IgD-negative memory B cell (primary cell): ENCODE measurements at regions not wholly inside any gene's neighbourhood (a gene's known extent, or its start where the extent isn't known, plus 50 kb on each side); places are given as distances from the start of the nearest gene placed in this dataset.

Experiments
- H3K27ac Mint-ChIP-seq, 3 donors: one replicate each; pipeline ENCODE4 v1.8.0; 2020 to 2022; ENCODE audit warnings: mild to moderate bottlenecking in 3 of 3, mixed read lengths in 3 of 3, moderate library complexity in 1 of 3
- H3K27me3 Mint-ChIP-seq: one replicate; pipeline ENCODE4 v1.8.0; 2021; ENCODE audit warnings: mixed read lengths
- H3K36me3 Mint-ChIP-seq: one replicate; pipeline ENCODE4 v1.8.0; 2020; ENCODE audit warnings: mild to moderate bottlenecking, mixed read lengths
- H3K4me1 Mint-ChIP-seq, 3 donors: one replicate each; pipeline ENCODE4 v1.8.0; 2020 to 2022; ENCODE audit warnings: mixed read lengths in 3 of 3, mild to moderate bottlenecking in 1 of 3
- H3K4me3 Mint-ChIP-seq, 4 donors: one replicate each; pipeline ENCODE4 v1.8.0; 2020 to 2022; ENCODE audit warnings: mild to moderate bottlenecking in 4 of 4, mixed read lengths in 4 of 4, moderate library complexity in 3 of 4
- H3K9me3 Mint-ChIP-seq, 3 donors: one replicate each; pipeline ENCODE4 v1.8.0; 2020 to 2021; ENCODE audit warnings: mixed read lengths in 3 of 3, mild to moderate bottlenecking in 1 of 3

GRCh38 chr6:113281014-113281413, 576.1 kb upstream of the MARCKS start:
- Mint-ChIP-seq H3K9me3 (peaks cover 0 to 2% (median 0%) of the 10 kb centered on the region in 3 donors), H3K4me1 (peaks cover 0 to 6% (median 0%) of the 10 kb centered on the region in 3 donors), H3K27ac (no peak overlapping the region), H3K4me3 (no peak overlapping the region), H3K36me3 (no peaks in the 10 kb centered on the region), H3K27me3 (peaks cover 1% of the 10 kb centered on the region)

GRCh38 chr6:113281431-113281830, 575.7 kb upstream of the MARCKS start:
- Mint-ChIP-seq H3K4me3 (peak overlapping the region in 1 of 4 donors; percentile 33), H3K36me3 (no peaks in the 10 kb centered on the region), H3K4me1 (peaks cover 0 to 6% (median 0%) of the 10 kb centered on the region in 3 donors), H3K9me3 (peaks cover 0 to 3% (median 2%) of the 10 kb centered on the region in 3 donors), H3K27me3 (peaks cover under 1% of the 10 kb centered on the region), H3K27ac (no peak overlapping the region)

GRCh38 chr6:113287396-113287795, 569.7 kb upstream of the MARCKS start:
- Mint-ChIP-seq H3K4me3 (peak overlapping the region in 2 of 4 donors; percentile 63 to 73), H3K27me3 (peaks cover 1% of the 10 kb centered on the region), H3K4me1 (peaks cover 0 to 13% (median 8%) of the 10 kb centered on the region in 3 donors), H3K27ac (no peak overlapping the region), H3K9me3 (peaks cover 2 to 4% (median 2%) of the 10 kb centered on the region in 3 donors), H3K36me3 (no peaks in the 10 kb centered on the region)

GRCh38 chr6:113288409-113288808, 568.7 kb upstream of the MARCKS start:
- no peaks in the 10 kb centered on the region for H3K36me3 Mint-ChIP-seq
- peaks cover 0 to 4% (median 2%) of the 10 kb centered on the region in 3 donors for H3K9me3 Mint-ChIP-seq
- H3K27ac Mint-ChIP-seq: no peak overlapping the region
- H3K4me3 Mint-ChIP-seq: no peak overlapping the region
- H3K27me3 Mint-ChIP-seq: peaks cover 1% of the 10 kb centered on the region
- H3K4me1 Mint-ChIP-seq: peaks cover 0 to 13% (median 8%) of the 10 kb centered on the region in 3 donors

GRCh38 chr6:113289166-113289565, 568.0 kb upstream of the MARCKS start:
- peaks cover 1% of the 10 kb centered on the region for H3K27me3 Mint-ChIP-seq
- H3K4me1 Mint-ChIP-seq: peaks cover 0 to 13% (median 8%) of the 10 kb centered on the region in 3 donors
- H3K9me3 Mint-ChIP-seq: peaks cover 0 to 4% (median 2%) of the 10 kb centered on the region in 3 donors
- no peaks in the 10 kb centered on the region for H3K36me3 Mint-ChIP-seq
- H3K27ac Mint-ChIP-seq: no peak overlapping the region
- no peak overlapping the region for H3K4me3 Mint-ChIP-seq

GRCh38 chr6:113290684-113291083, 566.5 kb upstream of the MARCKS start:
- peaks cover 1% of the 10 kb centered on the region for H3K27me3 Mint-ChIP-seq
- H3K27ac Mint-ChIP-seq: no peak overlapping the region
- H3K36me3 Mint-ChIP-seq: peaks cover 5% of the 10 kb centered on the region
- peaks cover 0 to 13% (median 8%) of the 10 kb centered on the region in 3 donors for H3K4me1 Mint-ChIP-seq
- H3K9me3 Mint-ChIP-seq: peaks cover 0 to 4% (median 2%) of the 10 kb centered on the region in 3 donors
- H3K4me3 Mint-ChIP-seq: no peak overlapping the region

- Mint-ChIP-seq H3K27me3 (peaks cover 1% of the 10 kb centered on the region), H3K36me3 (peaks cover 5% of the 10 kb centered on the region), H3K27ac (no peak overlapping the region), H3K4me1 (peaks cover 0 to 12% (median 8%) of the 10 kb centered on the region in 3 donors), H3K9me3 (peaks cover 0 to 2% (median 0%) of the 10 kb centered on the region in 3 donors), H3K4me3 (no peak overlapping the region)
These were observed 565.2 kb upstream of the MARCKS start for GRCh38 chr6:113291751-113292445.

- Mint-ChIP-seq H3K4me3 (no peak overlapping the region), H3K9me3 (peaks cover 0 to 2% (median 0%) of the 10 kb centered on the region in 3 donors), H3K27me3 (no peaks in the 10 kb centered on the region), H3K27ac (no peak overlapping the region), H3K36me3 (peaks cover 5% of the 10 kb centered on the region), H3K4me1 (peaks cover 0 to 3% (median under 1%) of the 10 kb centered on the region in 3 donors)
These were observed 564.3 kb upstream of the MARCKS start for GRCh38 chr6:113292646-113293422.

- Mint-ChIP-seq H3K27me3 (no peaks in the 10 kb centered on the region), H3K36me3 (peaks cover 5% of the 10 kb centered on the region), H3K4me3 (no peak overlapping the region)
These were observed 563.8 kb upstream of the MARCKS start for GRCh38 chr6:113293423-113293740.

GRCh38 chr6:113299531-113299930, 557.6 kb upstream of the MARCKS start:
- no peaks in the 10 kb centered on the region for H3K27me3 Mint-ChIP-seq
- no peak overlapping the region for H3K4me3 Mint-ChIP-seq
- H3K9me3 Mint-ChIP-seq: no peaks in the 10 kb centered on the region
- peaks cover 5% of the 10 kb centered on the region for H3K36me3 Mint-ChIP-seq
- H3K4me1 Mint-ChIP-seq: no peaks in the 10 kb centered on the region
- H3K27ac Mint-ChIP-seq: no peak overlapping the region

More at GRCh38 chr6:113293423-113293740, 563.8 kb upstream of the MARCKS start:
- H3K9me3 Mint-ChIP-seq: peaks cover 0 to 2% (median 0%) of the 10 kb centered on the region in 3 donors
- no peak overlapping the region for H3K27ac Mint-ChIP-seq
- H3K4me1 Mint-ChIP-seq: no peaks in the 10 kb centered on the region

- H3K9me3 Mint-ChIP-seq: no peaks in the 10 kb centered on the region
- no peak overlapping the region for H3K27ac Mint-ChIP-seq
- peaks cover 1% of the 10 kb centered on the region for H3K36me3 Mint-ChIP-seq
- peaks cover 0 to 5% (median 4%) of the 10 kb centered on the region in 3 donors for H3K4me1 Mint-ChIP-seq
- no peaks in the 10 kb centered on the region for H3K27me3 Mint-ChIP-seq
- H3K4me3 Mint-ChIP-seq: no peak overlapping the region
These were observed 555.5 kb upstream of the MARCKS start for GRCh38 chr6:113301651-113302050.

- Mint-ChIP-seq H3K27ac (no peak overlapping the region), H3K36me3 (peaks cover 1% of the 10 kb centered on the region), H3K9me3 (no peaks in the 10 kb centered on the region), H3K27me3 (no peaks in the 10 kb centered on the region), H3K4me3 (no peak overlapping the region), H3K4me1 (peaks cover 0 to 6% (median 4%) of the 10 kb centered on the region in 3 donors)
These were observed 553.0 kb upstream of the MARCKS start for GRCh38 chr6:113304116-113304515.

- Mint-ChIP-seq H3K4me1 (peaks cover 0 to 6% (median 4%) of the 10 kb centered on the region in 3 donors), H3K4me3 (no peak overlapping the region), H3K36me3 (peaks cover 1% of the 10 kb centered on the region), H3K9me3 (no peaks in the 10 kb centered on the region), H3K27ac (peak overlapping the region in 1 of 3 donors; percentile 35), H3K27me3 (no peaks in the 10 kb centered on the region)
These were observed 550.5 kb upstream of the MARCKS start for GRCh38 chr6:113306552-113307145.

- Mint-ChIP-seq H3K27me3 (no peaks in the 10 kb centered on the region), H3K36me3 (no peaks in the 10 kb centered on the region), H3K4me1 (peaks cover 0 to 6% (median 4%) of the 10 kb centered on the region in 3 donors), H3K9me3 (no peaks in the 10 kb centered on the region), H3K27ac (no peak overlapping the region), H3K4me3 (no peak overlapping the region)
These were observed 548.9 kb upstream of the MARCKS start for GRCh38 chr6:113308266-113308665.

- peak overlapping the region in 1 of 3 donors; percentile 41 for H3K27ac Mint-ChIP-seq
These were observed 543.3 kb upstream of the MARCKS start for GRCh38 chr6:113313841-113314240.

More at GRCh38 chr6:113313841-113314240, 543.3 kb upstream of the MARCKS start:
- no peaks in the 10 kb centered on the region for H3K27me3 Mint-ChIP-seq
- no peaks in the 10 kb centered on the region for H3K4me1 Mint-ChIP-seq
- no peaks in the 10 kb centered on the region for H3K36me3 Mint-ChIP-seq
- H3K9me3 Mint-ChIP-seq: no peaks in the 10 kb centered on the region
- no peak overlapping the region for H3K4me3 Mint-ChIP-seq
